Activated T-helper 2 cell treated with anti-CD3 and anti-CD28 coated beads, Interferon-gamma antibody, Interleukin-2, Interleukin-4, amounts not matched to agents 10 μg/mL and 5 μg/mL and 100 μg/mL, durations not matched to agents 14 hours and 24 hours and 36 hours (primary cell): ENCODE measurements at regions not wholly inside any gene's neighbourhood (a gene's known extent, or its start where the extent isn't known, plus 50 kb on each side); places are given as distances from the start of the nearest gene placed in this dataset.
"Not testable (repeated sequence)": the region's sequence is repeated elsewhere in the genome, so short reads cannot be mapped to it uniquely, and the experiment has no call there.

Experiments used
- DNase-seq: peaks from one replicate; pipeline ENCODE4 v3.0.0; 2021; ENCODE audit warnings: low spot score
- H3K27ac Mint-ChIP-seq: one replicate; pipeline ENCODE4 v1.8.0; 2021; ENCODE audit warnings: mixed read lengths
- H3K27me3 Mint-ChIP-seq: one replicate; pipeline ENCODE4 v1.8.0; 2021; ENCODE audit warnings: low read depth, mixed read lengths
- H3K36me3 Mint-ChIP-seq: one replicate; pipeline ENCODE4 v1.8.0; 2021; ENCODE audit warnings: low read depth, mixed read lengths
- H3K4me1 Mint-ChIP-seq: one replicate; pipeline ENCODE4 v1.8.0; 2021; ENCODE audit warnings: low read depth, mixed read lengths
- H3K4me3 Mint-ChIP-seq: one replicate; pipeline ENCODE4 v1.8.0; 2021; ENCODE audit warnings: low read depth, mild to moderate bottlenecking, moderate library complexity, mixed read lengths
- H3K9me3 Mint-ChIP-seq: one replicate; pipeline ENCODE4 v1.8.0; 2021; ENCODE audit warnings: mixed read lengths
- intact Hi-C: fragments of 100-400 bp; cut with micrococcal nuclease; formaldehyde crosslinking; loops from one replicate; pipeline ENCODE4 v1.15.1; 2023

DNA sequence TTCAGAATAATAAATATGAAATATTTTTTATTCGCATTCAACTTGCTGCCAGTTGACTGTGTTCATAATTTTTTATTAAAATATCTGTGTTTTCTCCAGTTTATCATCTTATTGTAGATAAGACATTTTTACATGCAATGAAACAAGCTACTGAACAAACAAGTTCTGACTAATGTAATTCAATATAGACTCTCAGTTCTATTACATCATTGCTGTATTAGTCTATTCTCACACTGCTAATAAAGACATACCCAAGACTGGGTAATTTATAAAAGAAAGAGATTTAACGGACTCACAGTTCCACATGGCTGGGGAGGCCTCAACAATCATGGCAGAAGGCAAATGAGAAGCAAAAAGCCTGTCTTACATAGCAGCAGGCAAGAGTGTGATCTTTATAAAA, 1357.7 kb upstream of the CITED2 start:
- H3K9me3 Mint-ChIP-seq, result no peaks in the 10 kb centered on the region
- H3K27me3 Mint-ChIP-seq, result no peaks in the 10 kb centered on the region
- H3K4me3 Mint-ChIP-seq, result no peak overlapping the region
- intact Hi-C loops, result no loop called here
- H3K36me3 Mint-ChIP-seq, result no peaks in the 10 kb centered on the region
- peaks cover 2% of the 10 kb centered on the region for H3K4me1 Mint-ChIP-seq
- H3K27ac Mint-ChIP-seq, result no peak overlapping the region
- DNase-seq, result no peak

DNA sequence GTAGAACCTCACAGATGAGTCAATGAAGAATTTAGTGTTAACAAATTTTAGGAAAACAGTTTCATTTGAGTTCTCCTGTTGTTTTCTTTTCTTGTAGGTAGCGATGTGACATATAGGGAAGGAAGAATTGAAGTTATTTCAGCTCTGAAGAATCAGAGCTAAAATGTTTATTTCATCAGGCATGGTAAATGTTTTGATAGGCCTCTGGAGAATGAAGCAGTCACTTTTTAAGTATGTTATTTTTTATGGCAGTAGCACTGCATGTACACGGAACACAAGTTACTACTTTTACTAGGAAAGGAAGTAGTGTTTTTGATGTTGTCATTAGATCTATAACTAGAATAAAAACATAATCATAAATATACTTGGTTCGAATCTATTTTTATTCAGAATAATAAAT, 1357.3 kb upstream of the CITED2 start:
- Mint-ChIP-seq H3K4me3 (no peak overlapping the region), H3K27ac (no peak overlapping the region), H3K36me3 (no peaks in the 10 kb centered on the region), H3K27me3 (no peaks in the 10 kb centered on the region), H3K9me3 (no peaks in the 10 kb centered on the region), H3K4me1 (peaks cover 2% of the 10 kb centered on the region)
- intact Hi-C loops, result no loop called here
- DNase-seq, result no peak

DNA sequence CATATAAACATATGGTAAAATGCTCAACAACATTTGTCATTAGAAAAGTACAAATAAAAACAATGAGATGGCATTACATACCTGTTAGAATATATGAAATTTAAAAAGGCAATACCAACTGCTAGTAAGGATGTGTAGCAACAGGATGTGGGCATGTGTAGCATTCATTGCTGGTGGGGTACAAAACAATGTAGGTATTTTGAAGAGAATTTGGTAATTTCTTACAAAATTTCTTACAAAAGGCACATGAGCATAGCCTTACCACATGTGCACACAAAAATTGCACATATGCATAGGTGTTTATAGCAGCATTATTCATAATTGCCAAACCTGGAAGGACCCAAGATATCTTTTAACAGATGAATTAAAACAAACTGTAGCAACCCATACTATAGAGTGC, 1355.1 kb upstream of the CITED2 start:
- no peaks in the 10 kb centered on the region for H3K27me3 Mint-ChIP-seq
- no peaks in the 10 kb centered on the region for H3K36me3 Mint-ChIP-seq
- peaks cover 2% of the 10 kb centered on the region for H3K4me1 Mint-ChIP-seq
- intact Hi-C loops, result no loop called here
- no peak overlapping the region for H3K27ac Mint-ChIP-seq
- no peak overlapping the region for H3K4me3 Mint-ChIP-seq
- no peak for DNase-seq
- H3K9me3 Mint-ChIP-seq, result peaks cover 5% of the 10 kb centered on the region

DNA sequence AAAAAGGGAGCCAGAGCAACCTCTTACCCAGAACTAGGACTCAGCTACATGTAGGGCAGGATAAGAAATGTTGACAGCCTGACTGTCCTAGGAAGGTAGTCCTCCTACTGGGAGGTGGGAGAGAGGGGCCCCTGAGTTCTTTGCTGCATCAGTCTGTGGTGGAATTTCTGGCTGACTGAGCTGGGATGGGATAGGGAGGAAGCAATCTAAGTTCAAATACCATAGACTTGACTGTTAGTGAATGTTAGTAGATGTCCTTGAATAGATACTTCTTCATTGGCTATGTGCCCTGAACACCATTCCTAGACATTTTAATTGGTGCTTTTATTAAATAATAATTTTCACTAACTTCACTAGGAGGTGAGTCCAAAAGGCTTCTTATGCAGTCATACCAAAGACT, 1343.6 kb upstream of the CITED2 start:
- H3K4me3 Mint-ChIP-seq, result no peak overlapping the region
- no peaks in the 10 kb centered on the region for H3K36me3 Mint-ChIP-seq
- H3K4me1 Mint-ChIP-seq, result no peaks in the 10 kb centered on the region
- DNase-seq, result no peak
- no peaks in the 10 kb centered on the region for H3K9me3 Mint-ChIP-seq
- intact Hi-C loops, result loop anchor here (10.0 kb wide), 1 partner anchor 87 kb away; no protein-coding TSS in a partner anchor
- H3K27ac Mint-ChIP-seq, result no peak overlapping the region
- peaks cover 2% of the 10 kb centered on the region for H3K27me3 Mint-ChIP-seq

DNA sequence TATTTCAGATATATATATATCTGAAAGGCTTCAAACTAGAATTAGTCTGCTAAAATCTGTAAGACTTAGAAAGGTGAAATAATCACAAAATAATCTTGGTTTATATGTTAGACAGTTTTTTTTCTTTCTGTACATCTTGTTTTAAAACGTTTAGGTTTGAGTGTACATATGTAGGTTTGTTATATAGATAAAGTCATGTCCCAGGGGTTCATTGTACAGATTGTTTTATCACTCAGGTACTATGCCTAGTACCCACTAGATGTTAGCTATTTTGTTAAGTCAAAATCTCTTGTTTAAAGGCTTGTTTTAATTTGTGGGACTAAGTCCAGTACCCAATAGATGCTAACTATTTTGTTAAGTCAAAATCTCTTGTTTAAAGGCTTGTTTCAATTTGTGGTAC, 1339.0 kb upstream of the CITED2 start:
- Mint-ChIP-seq H3K27me3 (no peaks in the 10 kb centered on the region), H3K4me3 (no peak overlapping the region), H3K27ac (no peak overlapping the region), H3K9me3 (no peaks in the 10 kb centered on the region), H3K4me1 (peaks cover 3% of the 10 kb centered on the region), H3K36me3 (no peaks in the 10 kb centered on the region)
- intact Hi-C loops, result loop anchor here (5.0 to 10.0 kb wide), 2 partner anchors 91 to 126 kb away; no protein-coding TSS in a partner anchor
- DNase-seq, result no peak

DNA sequence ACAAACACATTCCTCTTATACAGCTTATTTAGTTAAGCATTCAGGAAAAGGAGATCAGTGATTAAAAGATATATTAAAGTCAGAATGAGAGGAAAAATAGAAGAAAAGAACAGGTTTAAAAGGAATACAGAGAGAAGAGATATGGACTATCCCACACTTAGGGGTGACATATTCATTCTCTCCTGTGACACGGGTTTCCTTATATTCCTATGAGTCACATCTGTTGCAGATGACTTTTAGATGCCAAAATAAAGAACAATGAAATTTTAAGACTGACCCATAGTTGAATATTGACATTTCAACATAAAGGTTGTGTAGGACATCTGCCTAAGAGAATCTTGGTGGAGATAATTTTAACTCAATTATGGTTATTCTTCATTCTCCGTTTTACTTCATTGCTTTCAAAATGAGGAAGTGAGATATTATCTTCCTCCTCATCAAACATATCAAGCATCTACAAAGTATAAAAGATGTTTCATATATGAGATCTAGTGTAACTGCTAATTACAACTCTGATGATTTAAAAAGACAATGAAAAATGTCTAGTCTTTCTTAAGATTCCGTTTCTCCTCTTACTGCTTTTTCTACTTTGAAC, 1336.7 kb upstream of the CITED2 start:
- intact Hi-C loops, result loop anchor here (5.0 to 10.0 kb wide), 2 partner anchors 94 to 124 kb away; no protein-coding TSS in a partner anchor
- no peak for DNase-seq
- H3K9me3 Mint-ChIP-seq, result no peaks in the 10 kb centered on the region

DNA sequence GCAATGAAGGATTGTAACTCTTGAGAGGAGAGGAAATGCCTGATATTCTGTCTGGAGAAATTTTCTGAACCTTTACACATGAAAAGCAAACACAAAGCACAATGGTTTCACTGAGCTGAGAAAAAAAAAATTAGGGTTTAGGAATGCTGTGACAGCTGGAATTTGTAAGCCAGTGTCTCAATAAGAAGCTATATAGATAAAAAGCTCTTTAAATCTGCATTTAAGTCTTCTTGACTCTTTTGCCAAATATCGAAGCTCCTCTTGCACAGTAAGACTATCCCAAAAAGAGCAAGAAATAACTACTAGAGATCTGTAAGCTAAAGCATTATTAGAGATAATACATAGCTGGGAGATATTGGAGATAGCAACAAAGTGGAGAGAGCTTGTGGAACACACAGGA, 1334.0 kb upstream of the CITED2 start:
- Mint-ChIP-seq H3K36me3 (no peaks in the 10 kb centered on the region), H3K9me3 (no peaks in the 10 kb centered on the region), H3K4me3 (no peak overlapping the region), H3K27me3 (no peaks in the 10 kb centered on the region), H3K27ac (no peak overlapping the region), H3K4me1 (peaks cover 3% of the 10 kb centered on the region)
- intact Hi-C loops, result no loop called here
- DNase-seq, result no peak

More for the DNA sequence above, 1336.7 kb upstream of the CITED2 start:
- H3K27ac Mint-ChIP-seq, result no peak overlapping the region
- H3K27me3 Mint-ChIP-seq, result no peaks in the 10 kb centered on the region
- H3K4me1 Mint-ChIP-seq, result peaks cover 3% of the 10 kb centered on the region
- H3K36me3 Mint-ChIP-seq, result no peaks in the 10 kb centered on the region
- no peak overlapping the region for H3K4me3 Mint-ChIP-seq

DNA sequence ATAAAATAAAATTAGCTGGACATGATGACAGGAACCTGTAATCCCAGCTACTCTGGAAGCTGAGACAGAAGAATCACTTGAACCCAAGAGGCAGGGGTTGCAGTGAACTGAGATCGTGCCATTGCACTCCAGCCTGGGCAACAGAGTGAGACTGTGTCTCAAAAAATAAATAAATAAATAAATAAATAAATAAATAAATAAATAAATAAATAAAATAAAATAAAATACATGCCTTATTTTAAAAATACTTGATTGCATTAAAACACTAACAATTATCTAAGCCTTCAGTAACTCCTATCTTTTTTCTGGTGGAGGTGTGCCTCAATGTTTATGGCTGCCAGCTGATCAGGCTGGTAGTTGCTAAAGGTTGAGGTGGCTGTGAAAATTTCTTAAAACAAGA, 1329.6 kb upstream of the CITED2 start:
- H3K27me3 Mint-ChIP-seq, DNase-seq, H3K27ac Mint-ChIP-seq, H3K4me3 Mint-ChIP-seq, H3K36me3 Mint-ChIP-seq, H3K9me3 Mint-ChIP-seq, H3K4me1 Mint-ChIP-seq, intact Hi-C loops: not testable (repeated sequence)

DNA sequence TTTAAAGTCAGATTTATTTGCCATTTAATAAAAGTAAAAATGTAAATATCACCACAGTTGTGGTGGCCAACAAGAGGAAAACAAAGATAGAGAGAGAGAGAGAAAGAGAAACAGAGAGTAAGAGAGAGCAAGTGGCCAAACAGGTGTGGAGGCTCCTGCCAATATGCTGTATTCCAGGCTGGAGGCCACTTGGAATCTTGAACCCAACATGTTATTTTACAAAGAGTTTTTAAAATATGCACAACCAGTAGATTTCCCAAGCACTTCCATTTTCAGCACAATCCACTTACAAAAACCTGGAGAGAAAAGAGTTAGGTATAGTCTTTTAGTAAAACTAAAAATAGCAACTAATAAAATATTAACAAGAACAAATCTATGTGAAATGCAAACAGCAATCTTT, 1323.1 kb upstream of the CITED2 start:
- Mint-ChIP-seq H3K4me3 (no peak overlapping the region), H3K36me3 (no peaks in the 10 kb centered on the region), H3K4me1 (no peaks in the 10 kb centered on the region), H3K27me3 (peaks cover 3% of the 10 kb centered on the region), H3K27ac (no peak overlapping the region), H3K9me3 (no peaks in the 10 kb centered on the region)
- intact Hi-C loops, result no loop called here
- DNase-seq, result no peak

DNA sequence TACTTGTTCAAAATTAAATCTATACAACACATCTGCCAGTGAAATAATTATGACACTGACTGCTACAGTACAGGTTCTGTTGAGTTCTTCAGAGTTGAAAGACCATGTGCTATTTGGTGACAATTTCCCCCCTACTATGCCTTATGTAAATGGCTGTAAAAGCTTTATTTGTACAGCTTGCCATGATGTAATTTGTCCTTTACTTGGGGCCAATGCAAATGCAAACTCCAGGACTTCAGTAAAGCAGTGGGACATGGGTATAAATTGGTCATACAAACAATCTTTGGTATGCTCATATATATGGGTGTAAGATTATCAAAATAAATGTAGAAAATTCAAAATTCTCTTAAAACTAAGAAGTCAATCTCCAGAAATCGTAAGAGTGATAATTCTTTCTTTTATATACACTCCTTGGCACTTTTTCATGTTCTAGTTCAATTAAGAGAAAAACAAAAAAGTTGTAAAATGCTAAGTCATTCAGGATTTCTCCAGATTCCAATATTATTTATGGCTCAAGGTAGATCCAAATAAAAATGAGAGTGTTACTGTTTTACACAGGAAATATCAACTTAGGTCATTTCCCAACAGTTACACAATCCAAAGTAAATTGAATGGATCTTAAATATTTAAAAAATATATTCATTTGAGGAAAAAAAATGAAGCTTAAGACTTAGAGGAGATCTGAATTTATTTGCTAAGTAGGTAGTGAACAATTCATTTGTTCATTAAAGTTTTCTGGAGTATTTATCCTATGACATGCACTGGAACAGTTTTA, 1310.5 kb upstream of the CITED2 start:
- no peak overlapping the region for H3K4me3 Mint-ChIP-seq
- DNase-seq, result no peak
- no peaks in the 10 kb centered on the region for H3K27me3 Mint-ChIP-seq
- H3K36me3 Mint-ChIP-seq, result no peaks in the 10 kb centered on the region
- no peak overlapping the region for H3K27ac Mint-ChIP-seq
- H3K9me3 Mint-ChIP-seq, result no peaks in the 10 kb centered on the region
- intact Hi-C loops, result no loop called here
- no peaks in the 10 kb centered on the region for H3K4me1 Mint-ChIP-seq

DNA sequence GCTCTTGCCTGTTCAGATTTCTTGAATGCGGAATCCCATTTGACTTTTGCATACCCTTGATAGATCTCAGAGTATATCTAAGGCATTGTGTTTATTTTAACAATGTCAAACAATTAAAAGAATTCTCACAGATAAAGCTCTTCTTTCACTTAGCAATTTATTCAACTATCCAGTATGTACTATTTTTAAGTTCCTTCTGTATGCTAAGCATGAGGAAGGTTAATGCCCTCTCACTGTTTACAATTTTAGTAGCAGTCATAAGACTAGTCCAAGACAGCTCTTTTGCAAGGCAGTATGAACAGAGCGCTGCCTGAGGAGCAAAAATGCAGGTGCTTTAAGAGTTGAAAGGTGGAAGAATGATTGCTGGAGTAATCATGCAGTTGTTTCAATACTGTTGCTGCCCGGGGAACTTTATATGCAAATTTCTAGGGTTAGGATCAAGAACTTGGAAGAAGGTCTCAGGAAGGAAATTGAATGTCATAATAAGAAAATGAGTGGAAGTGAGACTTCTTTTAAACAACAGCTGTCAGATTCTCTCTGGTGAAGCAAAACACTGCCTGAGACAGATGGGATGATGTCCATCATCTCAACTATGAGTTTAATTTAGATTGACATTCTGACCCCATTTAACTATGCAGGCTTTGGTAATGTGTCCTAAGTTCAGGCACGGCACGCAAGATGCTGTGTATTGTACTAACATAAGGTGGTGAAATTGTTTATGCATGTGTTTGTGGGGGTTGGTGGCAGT, 1303.5 kb upstream of the CITED2 start:
- intact Hi-C loops, result no loop called here
- DNase-seq, result no peak
- H3K4me1 Mint-ChIP-seq, result no peaks in the 10 kb centered on the region
- H3K27ac Mint-ChIP-seq, result no peak overlapping the region
- H3K4me3 Mint-ChIP-seq, result no peak overlapping the region
- H3K36me3 Mint-ChIP-seq, result no peaks in the 10 kb centered on the region
- H3K9me3 Mint-ChIP-seq, result no peaks in the 10 kb centered on the region
- no peaks in the 10 kb centered on the region for H3K27me3 Mint-ChIP-seq

DNA sequence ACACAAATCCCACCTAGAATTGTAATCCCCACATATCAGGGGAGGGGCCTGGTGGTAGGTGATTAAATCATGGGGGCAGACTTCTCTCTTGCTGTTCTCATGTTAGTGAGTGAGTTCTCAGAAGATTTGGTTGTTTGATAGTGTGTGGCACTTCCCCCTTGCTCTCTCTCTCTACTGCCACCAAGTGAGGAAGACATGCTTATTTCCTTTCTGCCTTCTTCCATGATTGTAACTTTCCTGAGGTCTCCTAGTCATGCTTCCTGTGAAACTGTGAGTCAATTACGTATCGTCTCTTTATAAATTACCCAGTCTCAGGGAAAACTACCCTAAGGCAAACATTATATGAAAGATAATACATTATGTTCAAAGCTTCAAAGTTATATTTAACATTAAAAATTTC, 1297.5 kb upstream of the CITED2 start:
- Mint-ChIP-seq H3K4me3 (no peak overlapping the region), H3K27me3 (peaks cover 3% of the 10 kb centered on the region), H3K4me1 (peaks cover 7% of the 10 kb centered on the region), H3K9me3 (no peaks in the 10 kb centered on the region), H3K27ac (no peak overlapping the region), H3K36me3 (no peaks in the 10 kb centered on the region)
- no peak for DNase-seq
- intact Hi-C loops, result no loop called here

DNA sequence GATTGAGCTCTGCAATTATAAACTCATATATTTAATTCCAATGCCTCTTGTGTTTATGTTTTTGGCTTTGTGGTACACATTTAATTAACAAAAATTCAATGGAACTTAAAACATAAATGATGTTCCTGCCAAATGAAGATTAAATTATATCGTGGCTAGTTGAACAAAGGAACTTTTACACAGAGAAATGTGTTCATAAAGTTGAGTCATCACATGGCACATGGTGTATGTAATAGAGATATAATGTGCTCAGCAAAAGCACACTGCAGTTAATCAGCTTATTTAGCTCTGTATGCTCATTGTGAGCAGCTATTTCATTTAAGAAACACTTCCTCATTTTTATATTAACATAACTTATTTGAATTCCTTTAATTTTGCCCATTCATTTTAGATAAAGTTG, 1295.6 kb upstream of the CITED2 start:
- intact Hi-C loops, result no loop called here
- H3K36me3 Mint-ChIP-seq, result no peaks in the 10 kb centered on the region

More for the DNA sequence above, 1295.6 kb upstream of the CITED2 start:
- Mint-ChIP-seq H3K4me3 (no peak overlapping the region), H3K27ac (no peak overlapping the region), H3K4me1 (peaks cover 7% of the 10 kb centered on the region), H3K9me3 (no peaks in the 10 kb centered on the region), H3K27me3 (peaks cover 3% of the 10 kb centered on the region)
- DNase-seq, result no peak
